ENCODE measurements at regions not wholly inside any gene's neighbourhood (a gene's known extent, or its start where the extent isn't known, plus 50 kb on each side); places are given as distances from the start of the nearest gene placed in this dataset.

- peaks cover 0 to 12% (median 0%) of the 10 kb centered on the region in 5 donors for H3K4me1 ChIP-seq (ENCODE audit: control insufficient read depth in 5 of 5, insufficient read depth in 5 of 5, low read length in 5 of 5)
- H3K9ac ChIP-seq (ENCODE audit: insufficient read depth in 1 of 2, low read length in 2 of 2), result no peak overlapping the region
- H3K27me3 ChIP-seq (ENCODE audit: control insufficient read depth in 3 of 3, insufficient read depth in 3 of 3, low read length in 2 of 3), result no peaks in the 10 kb centered on the region
- TF ChIP-seq CTCF (IDR thresholded peaks at IDR 0.05; ENCODE audit: control extremely low read depth, extremely low read depth), result no peak
- no peak overlapping the region for H3K4me3 ChIP-seq
- H3K27ac ChIP-seq (ENCODE audit: low read depth in 1 of 2, low read length in 1 of 2), result no peak overlapping the region
- H3K9me3 ChIP-seq (ENCODE audit: control insufficient read depth in 4 of 4, insufficient read depth in 3 of 4, low read length in 3 of 4), result peaks cover 0 to under 1% (median 0%) of the 10 kb centered on the region in 4 donors
- ATAC-seq (ENCODE audit: insufficient read depth, low FRiP score), result no peak
- DNase-seq, result no peak
- no peaks in the 10 kb centered on the region for H3K36me3 ChIP-seq (ENCODE audit: control insufficient read depth in 4 of 4, insufficient read depth in 4 of 4, low read length in 4 of 4)
These were observed 287.0 kb downstream of the PRELID2 start for GRCh38 chr5:145548097-145548496.

GRCh38 chr5:145544401-145544800, 290.7 kb downstream of the PRELID2 start:
- peak; percentile 36 to 78 (median 77) for DNase-seq
- TF ChIP-seq CTCF (IDR thresholded peaks at IDR 0.05; ENCODE audit: control extremely low read depth, extremely low read depth), result no peak
- Histone ChIP-seq H3K36me3 (ENCODE audit: control insufficient read depth in 4 of 4, insufficient read depth in 4 of 4, low read length in 4 of 4) (no peaks in the 10 kb centered on the region), H3K4me3 (no peak overlapping the region), H3K9me3 (ENCODE audit: control insufficient read depth in 4 of 4, insufficient read depth in 3 of 4, low read length in 3 of 4) (no peaks in the 10 kb centered on the region), H3K27me3 (ENCODE audit: control insufficient read depth in 3 of 3, insufficient read depth in 3 of 3, low read length in 2 of 3) (no peaks in the 10 kb centered on the region), H3K27ac (ENCODE audit: low read depth in 1 of 2, low read length in 1 of 2) (no peak overlapping the region), H3K9ac (ENCODE audit: insufficient read depth in 1 of 2, low read length in 2 of 2) (no peak overlapping the region), H3K4me1 (ENCODE audit: control insufficient read depth in 5 of 5, insufficient read depth in 5 of 5, low read length in 5 of 5) (peaks cover 0 to 14% (median 0%) of the 10 kb centered on the region in 5 donors)
- no peak for ATAC-seq (ENCODE audit: insufficient read depth, low FRiP score)

GRCh38 chr5:145543968-145544367, 291.2 kb downstream of the PRELID2 start:
- DNase-seq, result no peak
- peaks cover 0 to 17% (median 0%) of the 10 kb centered on the region in 5 donors for H3K4me1 ChIP-seq (ENCODE audit: control insufficient read depth in 5 of 5, insufficient read depth in 5 of 5, low read length in 5 of 5)
- no peaks in the 10 kb centered on the region for H3K36me3 ChIP-seq (ENCODE audit: control insufficient read depth in 4 of 4, insufficient read depth in 4 of 4, low read length in 4 of 4)
- TF ChIP-seq CTCF (IDR thresholded peaks at IDR 0.05; ENCODE audit: control extremely low read depth, extremely low read depth), result no peak
- no peaks in the 10 kb centered on the region for H3K9me3 ChIP-seq (ENCODE audit: control insufficient read depth in 4 of 4, insufficient read depth in 3 of 4, low read length in 3 of 4)
- 83 to 85% methylated on average over 3 of the region's 3 CpGs for WGBS, 2 donors
- H3K9ac ChIP-seq (ENCODE audit: insufficient read depth in 1 of 2, low read length in 2 of 2), result no peak overlapping the region
- no peak overlapping the region for H3K27ac ChIP-seq (ENCODE audit: low read depth in 1 of 2, low read length in 1 of 2)
- no peaks in the 10 kb centered on the region for H3K27me3 ChIP-seq (ENCODE audit: control insufficient read depth in 3 of 3, insufficient read depth in 3 of 3, low read length in 2 of 3)
- no peak overlapping the region for H3K4me3 ChIP-seq
- ATAC-seq (ENCODE audit: insufficient read depth, low FRiP score), result no peak

- Histone ChIP-seq H3K27me3 (ENCODE audit: control insufficient read depth in 3 of 3, insufficient read depth in 3 of 3, low read length in 2 of 3) (no peaks in the 10 kb centered on the region), H3K4me1 (ENCODE audit: control insufficient read depth in 5 of 5, insufficient read depth in 5 of 5, low read length in 5 of 5) (peaks cover 0 to 12% (median 0%) of the 10 kb centered on the region in 5 donors), H3K27ac (ENCODE audit: low read depth in 1 of 2, low read length in 1 of 2) (no peak overlapping the region), H3K4me3 (no peak overlapping the region), H3K9me3 (ENCODE audit: control insufficient read depth in 4 of 4, insufficient read depth in 3 of 4, low read length in 3 of 4) (peaks cover 0 to 8% (median 0%) of the 10 kb centered on the region in 4 donors), H3K36me3 (ENCODE audit: control insufficient read depth in 4 of 4, insufficient read depth in 4 of 4, low read length in 4 of 4) (no peaks in the 10 kb centered on the region), H3K9ac (ENCODE audit: insufficient read depth in 1 of 2, low read length in 2 of 2) (no peak overlapping the region)
- WGBS, 2 donors, result 84 to 90% methylated on average over 1 of the region's 1 CpG
- ATAC-seq (ENCODE audit: insufficient read depth, low FRiP score) (no peak), DNase-seq (no peak)
- TF ChIP-seq CTCF (IDR thresholded peaks at IDR 0.05; ENCODE audit: control extremely low read depth, extremely low read depth), result no peak
These were observed 294.8 kb downstream of the PRELID2 start for GRCh38 chr5:145540375-145540774.

All from lung (tissue), 11 donors.